ENCODE measurements at regions not wholly inside any gene's neighbourhood (a gene's known extent, or its start where the extent isn't known, plus 50 kb on each side); places are given as distances from the start of the nearest gene placed in this dataset.

DNA sequence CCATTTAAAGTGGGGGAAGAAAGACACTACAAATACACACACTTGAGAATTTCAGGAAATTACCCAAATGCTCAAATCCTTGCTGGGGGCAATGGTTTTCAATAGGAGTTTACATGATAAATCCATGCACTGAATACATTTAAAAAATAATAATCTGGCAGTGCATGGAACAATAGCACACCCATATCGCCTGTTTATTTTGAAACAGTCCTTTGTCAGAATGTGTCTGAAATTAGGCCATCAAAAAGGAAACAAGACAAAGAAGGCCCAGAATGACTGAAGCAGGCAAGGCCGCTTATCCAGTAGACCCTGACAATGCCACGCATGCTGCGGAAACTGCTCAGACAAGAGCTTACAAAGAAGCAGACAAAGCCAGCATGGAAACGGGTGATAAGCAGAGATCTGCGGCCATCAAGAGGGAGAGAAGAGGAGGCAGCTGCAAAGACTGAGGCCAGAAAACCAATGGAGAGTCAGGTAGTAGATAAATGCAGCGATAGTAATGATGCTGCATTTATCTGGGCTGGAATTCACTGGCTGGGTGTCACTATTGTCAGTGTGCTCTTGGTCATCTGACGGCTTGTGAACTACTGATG, 211.9 kb upstream of the CNR1 start:
- ChIA-PET CTCF (ENCODE audit: low intra/inter-chr PET ratio, low total read pairs) (no interaction called here), POLR2A (no interaction called here)
- H3K9ac ChIP-seq (ENCODE audit: insufficient read depth, low read depth, low read length): no peak overlapping the region
- no TSS peak for BruUV-seq (replicated peaks)
- TF ChIP-seq ZFP37 (CRISPR knock-in tag; IDR thresholded peaks at IDR 0.05; ENCODE audit: borderline replicate concordance) (no peak), MYNN (CRISPR knock-in tag; IDR thresholded peaks at IDR 0.05; ENCODE audit: low read depth) (no peak), NPAS2 (CRISPR knock-in tag; IDR thresholded peaks at IDR 0.05; ENCODE audit: borderline replicate concordance) (no peak), ZNF124 (CRISPR knock-in tag; IDR thresholded peaks at IDR 0.05) (no peak), ZFP41 (CRISPR knock-in tag; IDR thresholded peaks at IDR 0.05; ENCODE audit: borderline replicate concordance) (no peak), YY1 (IDR thresholded peaks at IDR 0.05; ENCODE audit: insufficient read depth, insufficient replicate concordance, low read depth, low read length) (no peak)
- TF ChIP-seq, protein P1, sequence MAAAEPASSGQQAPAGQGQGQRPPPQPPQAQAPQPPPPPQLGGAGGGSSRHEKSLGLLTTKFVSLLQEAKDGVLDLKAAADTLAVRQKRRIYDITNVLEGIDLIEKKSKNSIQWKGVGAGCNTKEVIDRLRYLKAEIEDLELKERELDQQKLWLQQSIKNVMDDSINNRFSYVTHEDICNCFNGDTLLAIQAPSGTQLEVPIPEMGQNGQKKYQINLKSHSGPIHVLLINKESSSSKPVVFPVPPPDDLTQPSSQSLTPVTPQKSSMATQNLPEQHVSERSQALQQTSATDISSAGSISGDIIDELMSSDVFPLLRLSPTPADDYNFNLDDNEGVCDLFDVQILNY (CRISPR knock-in tag; conservative IDR thresholded peaks at IDR 0.05): no peak
- TF ChIP-seq, protein P2, sequence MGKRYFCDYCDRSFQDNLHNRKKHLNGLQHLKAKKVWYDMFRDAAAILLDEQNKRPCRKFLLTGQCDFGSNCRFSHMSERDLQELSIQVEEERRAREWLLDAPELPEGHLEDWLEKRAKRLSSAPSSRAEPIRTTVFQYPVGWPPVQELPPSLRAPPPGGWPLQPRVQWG (CRISPR knock-in tag; IDR thresholded peaks at IDR 0.05; ENCODE audit: borderline replicate concordance, low read depth): no peak
- TF ChIP-seq, protein P3, sequence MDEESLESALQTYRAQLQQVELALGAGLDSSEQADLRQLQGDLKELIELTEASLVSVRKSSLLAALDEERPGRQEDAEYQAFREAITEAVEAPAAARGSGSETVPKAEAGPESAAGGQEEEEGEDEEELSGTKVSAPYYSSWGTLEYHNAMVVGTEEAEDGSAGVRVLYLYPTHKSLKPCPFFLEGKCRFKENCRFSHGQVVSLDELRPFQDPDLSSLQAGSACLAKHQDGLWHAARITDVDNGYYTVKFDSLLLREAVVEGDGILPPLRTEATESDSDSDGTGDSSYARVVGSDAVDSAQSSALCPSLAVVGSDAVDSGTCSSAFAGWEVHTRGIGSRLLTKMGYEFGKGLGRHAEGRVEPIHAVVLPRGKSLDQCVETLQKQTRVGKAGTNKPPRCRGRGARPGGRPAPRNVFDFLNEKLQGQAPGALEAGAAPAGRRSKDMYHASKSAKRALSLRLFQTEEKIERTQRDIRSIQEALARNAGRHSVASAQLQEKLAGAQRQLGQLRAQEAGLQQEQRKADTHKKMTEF (CRISPR knock-in tag; IDR thresholded peaks at IDR 0.05): no peak
- TF ChIP-seq, protein P4, sequence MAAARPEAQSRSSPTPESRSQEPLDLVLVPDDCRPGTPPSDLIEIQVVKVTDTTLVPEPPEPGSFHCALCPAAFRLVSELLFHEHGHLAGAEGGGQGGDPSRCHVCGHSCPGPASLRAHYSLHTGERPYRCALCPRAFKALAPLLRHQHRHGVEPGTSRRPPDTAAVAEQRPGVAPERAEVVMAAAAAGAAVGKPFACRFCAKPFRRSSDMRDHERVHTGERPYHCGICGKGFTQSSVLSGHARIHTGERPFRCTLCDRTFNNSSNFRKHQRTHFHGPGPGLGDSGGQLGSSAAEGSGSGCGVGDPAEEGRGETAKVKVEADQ (CRISPR knock-in tag; IDR thresholded peaks at IDR 0.05; ENCODE audit: borderline replicate concordance): no peak
- WGBS (ENCODE audit: low lambda C conversion rate): 51% methylated on average over 8 of the region's 8 CpGs
- ATAC-seq: no peak
- H3K4me1 ChIP-seq (ENCODE audit: insufficient read depth, low read length): 0 out of 2 replicates have a peak, but pooled peaks cover 5% of the 10 kb centered on the region
- H3K4me2 ChIP-seq (ENCODE audit: low read depth, low read length): no peak overlapping the region
- no peak for DNase-seq (ENCODE audit: low spot score)
- no peaks in the 10 kb centered on the region for H3K9me3 ChIP-seq (ENCODE audit: low read length)
- peaks cover 0 to 13% of the 10 kb centered on the region in 2 experiments; a peak in 2 of 5 replicates for H3K27me3 ChIP-seq (ENCODE audit: control insufficient read depth in 1 of 2, insufficient read depth in 2 of 2, low read length in 2 of 2)
- FAIRE-seq: no peak
- intact Hi-C loops (cut with micrococcal nuclease; ENCODE audit: unreplicated experiment) (no loop called here), in situ Hi-C loops (cut with HindIII; ENCODE audit: extremely low pct_ligation_motif_present, low pct_unique_long_range_greater_than_20kb) (no loop called here)
- H3K79me2 ChIP-seq (ENCODE audit: insufficient read depth, low read length): no peaks in the 10 kb centered on the region
- no peaks in the 10 kb centered on the region for H4K20me1 ChIP-seq (ENCODE audit: insufficient read depth, low read length)
- H2AFZ ChIP-seq (ENCODE audit: low read length): no peak overlapping the region
- no peak overlapping the region for H3K4me3 ChIP-seq (replicated peaks in 1 of 3; ENCODE audit: insufficient read depth in 1 of 3, low read depth in 2 of 3, low read length in 3 of 3)
- H3K27ac ChIP-seq (ENCODE audit: extremely low read length, insufficient read depth, low read length): no peak overlapping the region
- no peaks in the 10 kb centered on the region for H3K36me3 ChIP-seq (replicated peaks in 1 of 2; ENCODE audit: control insufficient read depth in 1 of 2, insufficient read depth in 2 of 2, low read length in 2 of 2)
